Esophagus muscularis mucosa (tissue), 4 donors: ENCODE measurements at regions not wholly inside any gene's neighbourhood (a gene's known extent, or its start where the extent isn't known, plus 50 kb on each side); places are given as distances from the start of the nearest gene placed in this dataset.

Source experiments
- DNase-seq: peaks from one replicate; pipeline ENCODE4 v3.0.0-alpha.2; 2017; ENCODE audit errors: extremely low spot score
- H3K27ac ChIP-seq, 4 donors: fragments of 200-600 bp; sonication (generic); replicated peaks in 1 of 4; 1 replicate in 3 of 4; 2 replicates in 1 of 4; pipeline ENCODE4 v1.5.1; 2016 to 2019; ENCODE audit warnings: mild to moderate bottlenecking in 1 of 4
- H3K27me3 ChIP-seq, 4 donors: fragments of 200-600 bp; sonication (generic); one replicate each; pipeline versions ENCODE4 v1.5.1 to v1.6.0; 2016 to 2019
- H3K36me3 ChIP-seq, 4 donors: fragments of 200-600 bp; sonication (generic); one replicate each; pipeline ENCODE4 v1.5.1; 2016 to 2019
- H3K4me1 ChIP-seq, 4 donors: fragments of 200-600 bp; sonication (generic); one replicate each; pipeline ENCODE4 v1.5.1; 2016 to 2019
- H3K4me3 ChIP-seq, 4 donors: fragments of 200-600 bp; sonication (generic); 1 replicate in 2 of 4; 2 replicates in 2 of 4; pipeline ENCODE4 v1.5.1; 2016 to 2019; ENCODE audit warnings: mild to moderate bottlenecking in 4 of 4, moderate library complexity in 1 of 4
- H3K9me3 ChIP-seq, 4 donors: fragments of 200-600 bp; sonication (generic); 1 replicate in 3 of 4; 2 replicates in 1 of 4; pipeline ENCODE4 v1.5.1; 2016 to 2019
- EP300 ChIP-seq: sonication (generic); formaldehyde crosslinking; IDR thresholded peaks from one replicate; pipeline ENCODE4 v1.6.1; 2017; ENCODE audit warnings: antibody characterized with exemption
- POLR2A ChIP-seq: fragments of 450-650 bp; IDR thresholded peaks from one replicate; pipeline ENCODE4 v1.6.1; 2017; ENCODE audit warnings: antibody characterized with exemption, moderate library complexity, mild to moderate bottlenecking, low read depth
- POLR2AphosphoS5 ChIP-seq, 2 donors: sonication (generic); formaldehyde crosslinking; IDR thresholded peaks; one replicate each; pipeline ENCODE4 v1.6.1; 2017; ENCODE audit warnings: antibody characterized with exemption in 2 of 2
- WGBS: methylation state at CpG from one replicate; pipeline ENCODE4 v1.1.5; 2018; 5-methylcytosine and 5-hydroxymethylcytosine counted together
- intact Hi-C: fragments of 100-400 bp; cut with DNase I; formaldehyde crosslinking; loops from one replicate; pipeline ENCODE4 v1.15.1; 2023
- TF ChIP-seq, protein P1 (sequence below), 3 experiments: fragments of 200-600 bp in 2 of 3; fragments of 450-650 bp in 1 of 3; sonication (generic) in 2 of 3; IDR thresholded peaks; one replicate each; pipeline ENCODE4 v1.5.1; 2017 to 2019; ENCODE audit warnings: antibody characterized with exemption in 3 of 3, mild to moderate bottlenecking in 2 of 3, moderate library complexity in 1 of 3

DNA sequence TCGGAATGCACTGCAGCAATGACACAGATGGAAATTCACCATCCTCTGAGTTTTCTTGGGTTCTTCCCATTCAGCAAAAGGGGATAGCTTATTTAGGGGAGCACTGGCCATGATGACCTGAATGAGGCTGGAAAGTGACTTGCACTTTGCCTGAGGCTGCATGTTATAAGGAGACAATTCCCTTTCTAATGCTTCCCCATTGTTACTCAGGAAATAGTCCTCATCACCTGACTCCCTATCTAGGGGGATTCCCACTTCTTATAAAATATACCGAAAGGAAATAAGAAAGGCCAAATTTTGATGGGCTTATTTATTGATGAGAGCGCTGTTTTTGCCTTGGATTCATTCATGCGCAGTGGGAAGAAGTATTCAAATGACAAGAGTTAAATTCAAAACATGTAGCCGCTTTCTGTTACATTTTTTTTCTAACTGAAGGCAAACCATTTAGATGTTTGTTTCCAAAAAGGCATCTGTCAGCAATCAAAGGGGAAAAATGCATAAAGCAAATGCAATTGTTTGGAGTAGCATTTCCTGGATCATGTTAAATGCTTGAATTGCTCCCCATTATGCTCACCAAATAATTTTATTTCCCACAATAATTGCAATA, 220.3 kb upstream of the NFIA start:
- Histone ChIP-seq H3K4me1 (no peaks in the 10 kb centered on the region), H3K9me3 (no peaks in the 10 kb centered on the region), H3K4me3 (no peak overlapping the region), H3K36me3 (no peaks in the 10 kb centered on the region), H3K27me3 (peaks cover 0 to 10% (median 0%) of the 10 kb centered on the region in 4 donors), H3K27ac (no peak overlapping the region)
- DNase-seq: no peak
- intact Hi-C loops: no loop called here
- TF ChIP-seq POLR2A (no peak), POLR2AphosphoS5 (IDR thresholded peaks at IDR 0.05) (no peak), EP300 (no peak)
- TF ChIP-seq, protein P1, sequence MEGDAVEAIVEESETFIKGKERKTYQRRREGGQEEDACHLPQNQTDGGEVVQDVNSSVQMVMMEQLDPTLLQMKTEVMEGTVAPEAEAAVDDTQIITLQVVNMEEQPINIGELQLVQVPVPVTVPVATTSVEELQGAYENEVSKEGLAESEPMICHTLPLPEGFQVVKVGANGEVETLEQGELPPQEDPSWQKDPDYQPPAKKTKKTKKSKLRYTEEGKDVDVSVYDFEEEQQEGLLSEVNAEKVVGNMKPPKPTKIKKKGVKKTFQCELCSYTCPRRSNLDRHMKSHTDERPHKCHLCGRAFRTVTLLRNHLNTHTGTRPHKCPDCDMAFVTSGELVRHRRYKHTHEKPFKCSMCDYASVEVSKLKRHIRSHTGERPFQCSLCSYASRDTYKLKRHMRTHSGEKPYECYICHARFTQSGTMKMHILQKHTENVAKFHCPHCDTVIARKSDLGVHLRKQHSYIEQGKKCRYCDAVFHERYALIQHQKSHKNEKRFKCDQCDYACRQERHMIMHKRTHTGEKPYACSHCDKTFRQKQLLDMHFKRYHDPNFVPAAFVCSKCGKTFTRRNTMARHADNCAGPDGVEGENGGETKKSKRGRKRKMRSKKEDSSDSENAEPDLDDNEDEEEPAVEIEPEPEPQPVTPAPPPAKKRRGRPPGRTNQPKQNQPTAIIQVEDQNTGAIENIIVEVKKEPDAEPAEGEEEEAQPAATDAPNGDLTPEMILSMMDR (IDR thresholded peaks at IDR 0.05): no peak
- 81% methylated on average over 5 of the region's 5 CpGs for WGBS

DNA sequence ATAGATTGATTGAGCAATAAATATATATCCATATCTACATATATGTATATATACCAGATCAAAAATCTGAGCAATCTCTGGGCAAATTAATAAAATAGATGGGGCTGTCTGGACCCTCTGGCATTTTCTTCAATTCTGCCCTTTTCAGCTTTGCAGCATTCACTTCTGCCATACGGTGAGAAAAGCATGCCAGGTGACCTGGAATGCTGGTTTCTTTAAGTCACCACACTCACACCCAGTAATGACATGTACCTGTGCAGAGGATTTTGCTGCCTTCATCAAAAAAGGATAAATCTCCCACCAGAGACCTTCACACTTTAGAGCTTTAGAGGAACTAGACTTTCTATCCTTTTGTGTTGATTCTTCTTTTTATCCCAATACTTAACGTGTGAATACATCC, 223.2 kb upstream of the NFIA start:
- intact Hi-C loops: no loop called here
- 87% methylated on average over 2 of the region's 2 CpGs for WGBS

DNA sequence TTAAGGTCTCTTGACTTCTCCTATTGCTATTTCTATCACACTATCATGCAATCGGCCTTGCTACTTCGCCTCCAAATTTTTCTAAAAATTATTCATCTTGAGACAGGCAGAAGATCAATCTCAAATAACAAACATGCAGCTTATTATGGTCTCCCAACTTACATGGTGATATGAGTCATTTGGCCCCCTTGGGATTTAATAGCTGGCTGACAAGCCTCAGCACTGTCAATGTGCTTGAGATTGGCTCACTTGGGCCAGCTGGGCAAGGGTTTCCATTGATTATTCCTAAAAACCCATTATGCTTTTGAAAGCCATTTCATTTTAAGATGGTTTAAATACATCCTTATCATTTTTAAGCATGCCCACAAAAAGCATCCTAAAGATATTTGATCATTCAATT, 224.5 kb upstream of the NFIA start:
- no peak overlapping the region for H3K4me3 ChIP-seq
- H3K36me3 ChIP-seq: no peaks in the 10 kb centered on the region
- TF ChIP-seq EP300 (no peak), POLR2A (no peak), POLR2AphosphoS5 (IDR thresholded peaks at IDR 0.05) (no peak)
- TF ChIP-seq, protein P1 (IDR thresholded peaks at IDR 0.05): no peak
- H3K9me3 ChIP-seq: no peaks in the 10 kb centered on the region
- no peaks in the 10 kb centered on the region for H3K4me1 ChIP-seq
- intact Hi-C loops: no loop called here
- 86% methylated on average over 2 of the region's 2 CpGs for whole genome bisulfite sequencing
- H3K27me3 ChIP-seq: no peaks in the 10 kb centered on the region
- no peak overlapping the region for H3K27ac ChIP-seq
- DNase-seq: no peak

More for the DNA sequence above, 223.2 kb upstream of the NFIA start:
- TF ChIP-seq, protein P1 (IDR thresholded peaks at IDR 0.05): no peak
- TF ChIP-seq POLR2AphosphoS5 (IDR thresholded peaks at IDR 0.05) (no peak), EP300 (no peak), POLR2A (no peak)
- Histone ChIP-seq H3K4me1 (no peaks in the 10 kb centered on the region), H3K27me3 (no peaks in the 10 kb centered on the region), H3K4me3 (no peak overlapping the region), H3K9me3 (no peaks in the 10 kb centered on the region), H3K27ac (no peak overlapping the region), H3K36me3 (no peaks in the 10 kb centered on the region)
- DNase-seq: no peak

DNA sequence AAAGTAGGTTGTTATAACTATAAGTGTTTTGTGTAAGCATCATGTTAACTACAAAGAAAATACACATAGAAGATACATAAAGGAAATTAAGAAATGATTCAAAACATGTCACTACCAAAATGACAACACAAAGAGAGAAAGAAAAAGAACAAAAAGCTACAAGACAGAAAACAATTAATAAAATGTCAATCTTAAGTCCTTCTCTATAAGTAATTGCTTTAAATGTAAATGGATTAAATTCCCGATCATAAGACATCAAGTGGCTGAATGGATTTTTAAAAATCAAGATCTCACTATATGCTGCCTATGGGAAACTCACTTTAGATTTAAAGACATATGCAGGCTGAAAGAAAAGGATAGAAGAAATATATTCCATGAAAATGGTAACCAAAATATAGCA, 232.3 kb upstream of the NFIA start:
- H3K9me3 ChIP-seq: peaks cover 0 to 16% (median 0%) of the 10 kb centered on the region in 4 donors
- H3K36me3 ChIP-seq: no peaks in the 10 kb centered on the region
- H3K27me3 ChIP-seq: no peaks in the 10 kb centered on the region
- H3K27ac ChIP-seq: no peak overlapping the region
- WGBS: 97% methylated on average over 1 of the region's 1 CpG
- DNase-seq: no peak
- no peak for TF ChIP-seq EP300
- no peak for TF ChIP-seq POLR2AphosphoS5 (IDR thresholded peaks at IDR 0.05)
- no peak for TF ChIP-seq POLR2A
- no peak overlapping the region for H3K4me3 ChIP-seq
- intact Hi-C loops: no loop called here
- H3K4me1 ChIP-seq: no peaks in the 10 kb centered on the region

DNA sequence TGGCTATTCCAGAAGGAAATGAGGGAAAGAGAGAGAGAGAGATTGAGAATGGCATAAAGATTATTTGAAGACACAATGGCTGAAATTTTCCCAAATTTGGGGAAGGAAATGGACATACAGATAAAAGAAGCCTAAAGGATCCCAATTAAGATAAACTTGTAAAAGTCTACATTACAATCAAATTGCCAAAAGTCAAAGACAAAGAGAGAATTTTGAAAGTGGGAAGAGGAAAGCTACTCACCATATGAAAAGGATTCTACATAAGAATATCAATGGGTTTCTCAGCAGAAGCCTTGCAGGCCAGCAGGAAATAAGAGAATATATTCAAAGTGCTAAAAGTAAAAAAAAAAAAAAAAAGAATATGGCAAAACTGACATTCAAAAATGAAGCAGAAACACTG, 233.0 kb upstream of the NFIA start:
- no peaks in the 10 kb centered on the region for H3K4me1 ChIP-seq
- TF ChIP-seq POLR2AphosphoS5 (IDR thresholded peaks at IDR 0.05) (no peak), EP300 (no peak), POLR2A (no peak)
- TF ChIP-seq, protein P1 (IDR thresholded peaks at IDR 0.05): no peak
- H3K4me3 ChIP-seq: no peak overlapping the region
- intact Hi-C loops: loop anchor here (2.0 kb wide), 1 partner anchor 193 kb away; no protein-coding TSS in a partner anchor
- H3K9me3 ChIP-seq: peaks cover 0 to 16% (median 2%) of the 10 kb centered on the region in 4 donors
- no peaks in the 10 kb centered on the region for H3K27me3 ChIP-seq
- no peak for DNase-seq
- H3K36me3 ChIP-seq: no peaks in the 10 kb centered on the region
- H3K27ac ChIP-seq: no peak overlapping the region
